ENCODE measurements at regions not wholly inside any gene's neighbourhood (a gene's known extent, or its start where the extent isn't known, plus 50 kb on each side); places are given as distances from the start of the nearest gene placed in this dataset.

DNA sequence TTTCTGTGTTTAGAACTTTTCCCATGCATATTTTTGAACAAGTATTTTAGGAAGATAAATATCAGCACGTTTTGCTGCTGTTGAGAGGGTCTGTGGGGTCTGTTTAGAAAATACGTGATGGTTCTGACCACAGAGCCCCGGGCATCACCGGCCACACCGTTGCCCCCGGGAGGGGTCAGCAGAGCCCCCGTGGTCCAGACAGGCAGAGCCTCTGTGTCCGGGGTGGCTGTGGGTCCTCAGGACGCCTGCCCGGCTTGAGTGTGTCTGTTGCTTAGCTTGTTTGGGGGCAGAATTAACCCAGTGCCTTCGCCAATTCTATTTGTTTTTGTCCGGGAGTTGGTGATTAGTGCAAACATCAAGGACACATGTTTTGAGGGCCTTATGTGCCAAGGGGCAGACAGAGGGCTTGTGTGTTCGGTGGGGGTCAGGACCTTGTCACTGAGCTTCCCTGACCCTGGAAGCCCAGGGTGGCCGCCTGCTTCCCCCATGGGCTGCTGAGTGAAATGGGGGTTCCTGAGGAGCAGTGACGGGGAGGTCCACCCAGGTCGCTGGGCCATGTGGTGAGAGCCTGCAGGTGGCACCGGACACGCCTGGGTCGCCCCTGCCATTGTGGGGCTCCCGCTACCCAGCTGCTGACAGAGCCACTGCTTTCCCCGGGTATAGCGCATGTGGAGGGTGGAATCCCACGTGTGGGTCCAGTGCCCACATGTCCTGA is 122.2 kb downstream of the SIK1 start:
- DNase-seq (ENCODE audit: low read depth): no peak

GRCh38 chr21:43304206-43304605 is 122.7 kb downstream of the SIK1 start:
- no peak for DNase-seq (ENCODE audit: low read depth)

GRCh38 chr21:43303275-43304178 is 123.4 kb downstream of the SIK1 start:
- no peak for DNase-seq (ENCODE audit: low read depth)

DNA sequence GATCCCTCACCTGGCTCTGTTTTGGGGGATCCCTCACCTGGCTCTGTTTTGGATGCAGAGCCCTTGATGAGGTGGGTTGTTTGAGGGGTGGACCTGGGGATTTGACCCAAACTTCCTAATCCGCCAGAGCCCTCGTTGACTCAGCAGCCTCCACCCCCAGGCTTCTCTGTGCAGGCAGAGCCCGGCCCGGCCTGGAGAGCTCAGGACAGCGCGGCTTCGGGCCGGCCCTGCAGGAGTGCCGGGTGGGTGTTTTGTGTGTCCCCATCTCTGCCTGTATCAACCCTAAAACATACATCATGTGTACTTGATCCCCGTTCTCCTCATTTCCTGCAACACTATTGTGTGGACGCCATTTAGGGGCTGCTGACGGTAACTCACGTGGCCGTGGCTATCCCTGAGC is 124.2 kb downstream of the SIK1 start:
- DNase-seq (ENCODE audit: low read depth): no peak

- DNase-seq (ENCODE audit: low read depth): no peak
These were observed 124.8 kb downstream of the SIK1 start for GRCh38 chr21:43302062-43302700.

GRCh38 chr21:43301409-43302061 is 125.4 kb downstream of the SIK1 start:
- DNase-seq (ENCODE audit: low read depth): no peak

DNA sequence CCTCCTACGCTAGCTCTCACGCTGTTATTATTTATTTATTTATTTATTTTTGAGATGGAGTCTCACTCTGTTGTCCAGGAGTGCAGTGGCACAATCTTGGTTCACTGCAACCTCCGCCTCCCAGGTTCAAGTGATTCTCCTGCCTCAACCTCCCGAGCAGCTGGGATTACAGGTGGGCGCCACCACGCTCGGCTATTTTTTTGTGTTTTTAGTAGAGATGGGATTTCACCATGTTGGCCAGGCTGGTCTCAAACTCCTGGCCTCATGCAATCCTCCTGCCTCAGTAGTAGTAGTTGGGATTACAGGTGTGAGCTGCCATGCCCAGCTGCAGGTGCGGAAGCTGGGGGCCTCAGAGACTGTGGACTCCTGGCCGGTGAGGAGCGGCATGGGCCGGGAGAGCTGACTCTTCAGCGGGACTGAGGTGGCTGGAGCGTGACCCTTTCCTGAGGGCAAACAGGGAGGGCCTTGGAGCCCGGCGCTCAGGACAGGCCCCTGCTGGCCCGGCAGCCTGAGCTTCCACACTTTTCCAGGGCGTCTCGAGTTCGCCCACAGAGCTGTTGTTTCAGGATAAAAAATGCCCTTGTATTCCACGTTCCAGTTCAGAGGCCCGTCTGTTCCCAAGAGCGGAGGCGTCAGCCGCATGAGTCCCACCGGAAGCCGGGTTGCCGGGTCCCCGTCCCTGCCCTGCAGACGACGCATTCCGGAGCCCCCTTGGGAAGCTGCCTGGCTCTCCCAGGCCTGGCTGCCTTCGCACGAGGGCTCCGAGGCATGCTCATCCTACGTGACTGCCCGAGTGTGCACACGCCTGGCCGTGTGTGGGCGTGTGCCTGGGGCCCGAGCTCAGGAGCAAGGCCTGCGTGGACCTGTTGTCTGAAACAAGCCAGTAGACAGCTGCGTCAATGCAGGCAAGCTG is 126.2 kb downstream of the SIK1 start:
- no peak for DNase-seq (ENCODE audit: low read depth)

DNA sequence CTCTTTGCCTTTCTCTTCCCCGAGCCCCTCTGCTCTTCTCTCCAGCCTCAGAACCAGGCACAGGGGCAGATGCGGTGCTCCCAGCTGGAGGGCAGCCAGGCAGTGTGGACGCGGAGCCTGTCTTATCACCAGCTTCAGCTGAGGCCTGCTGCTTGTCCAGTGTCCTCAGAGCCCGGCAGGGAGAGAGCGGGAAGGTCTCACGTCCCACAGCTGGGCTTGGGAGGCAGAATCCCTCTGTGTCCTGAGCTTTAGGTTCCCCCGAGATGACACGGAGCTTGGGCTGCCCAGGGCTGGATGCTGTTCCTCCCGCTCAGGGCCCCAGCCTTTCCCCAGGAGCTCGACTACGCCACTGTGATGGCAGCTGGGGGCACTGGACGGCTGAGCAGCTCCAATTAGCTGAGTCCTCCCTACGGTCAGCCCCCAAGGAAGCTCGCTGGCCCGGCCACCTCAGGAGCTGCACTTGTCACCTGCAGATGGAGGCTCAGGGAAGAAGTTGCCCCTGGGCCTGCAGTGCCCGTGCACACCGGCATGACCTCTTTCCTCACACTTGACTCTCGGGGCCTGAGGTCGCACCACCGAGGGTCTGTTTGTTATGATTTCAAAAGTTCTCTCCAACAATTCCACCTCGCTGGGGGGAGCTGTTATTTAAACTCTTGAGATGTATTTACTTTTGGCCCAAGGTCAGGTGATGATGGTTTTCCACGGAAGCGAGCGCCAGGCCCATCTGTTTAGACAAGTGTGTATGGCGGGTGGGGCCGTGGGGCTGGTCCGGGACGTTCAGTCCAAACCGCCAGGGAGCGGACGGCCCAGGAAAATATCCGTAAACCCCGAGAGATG is 127.3 kb downstream of the SIK1 start:
- no peak for DNase-seq (ENCODE audit: low read depth)

GRCh38 chr21:43298546-43299440 is 128.1 kb downstream of the SIK1 start:
- DNase-seq (ENCODE audit: low read depth): no peak

DNA sequence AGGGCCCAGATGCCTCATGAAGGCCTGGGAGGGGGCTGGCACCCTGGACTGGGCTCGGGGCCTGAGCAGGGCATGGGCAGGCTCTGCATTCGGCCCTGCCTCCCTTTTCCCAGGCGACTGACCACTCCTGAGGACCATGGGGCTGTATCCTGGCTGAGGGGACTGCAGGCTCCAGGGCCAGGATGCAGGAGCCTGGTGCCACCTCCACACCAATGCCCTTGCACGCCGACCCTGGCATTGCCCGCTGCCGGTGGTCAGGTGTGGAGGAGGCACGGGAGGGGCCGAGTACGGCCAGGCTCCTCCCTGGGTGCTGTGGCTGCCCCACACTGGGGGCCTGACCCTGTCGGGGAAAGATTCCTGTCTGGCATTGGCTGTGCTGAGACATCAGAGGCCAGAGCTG is 128.9 kb downstream of the SIK1 start:
- no peak for DNase-seq (ENCODE audit: low read depth)

DNA sequence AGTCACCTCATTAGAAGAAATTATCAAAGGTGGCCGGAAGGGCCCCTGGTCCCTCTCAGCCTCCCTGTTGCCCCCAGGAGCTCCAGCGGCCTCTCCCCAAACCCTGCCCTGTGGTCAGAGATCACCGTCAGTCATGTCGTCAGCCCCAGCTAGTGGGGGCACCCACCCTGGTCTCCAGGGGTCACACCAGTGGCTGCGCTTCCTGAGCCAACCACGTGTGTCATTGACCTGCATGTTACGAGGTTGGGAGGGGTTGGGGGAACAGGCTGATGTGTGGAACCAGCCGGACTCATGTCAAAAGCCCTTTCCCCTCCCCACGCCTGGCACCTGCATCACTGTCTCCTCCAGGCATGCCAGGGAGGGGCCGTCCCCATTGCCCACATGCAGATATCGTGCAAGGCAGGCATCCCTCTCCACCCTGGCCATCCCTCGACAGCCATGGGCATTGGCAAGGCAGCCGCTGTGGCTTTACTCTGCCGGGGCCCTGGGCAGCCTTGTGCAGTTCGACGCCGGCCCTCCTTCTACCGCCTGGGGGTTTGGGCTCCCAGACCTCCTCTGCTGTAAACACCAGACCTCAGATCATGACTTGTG is 128.7 kb downstream of the CRYAA start:
- DNase-seq (ENCODE audit: low read depth): no peak

DNA sequence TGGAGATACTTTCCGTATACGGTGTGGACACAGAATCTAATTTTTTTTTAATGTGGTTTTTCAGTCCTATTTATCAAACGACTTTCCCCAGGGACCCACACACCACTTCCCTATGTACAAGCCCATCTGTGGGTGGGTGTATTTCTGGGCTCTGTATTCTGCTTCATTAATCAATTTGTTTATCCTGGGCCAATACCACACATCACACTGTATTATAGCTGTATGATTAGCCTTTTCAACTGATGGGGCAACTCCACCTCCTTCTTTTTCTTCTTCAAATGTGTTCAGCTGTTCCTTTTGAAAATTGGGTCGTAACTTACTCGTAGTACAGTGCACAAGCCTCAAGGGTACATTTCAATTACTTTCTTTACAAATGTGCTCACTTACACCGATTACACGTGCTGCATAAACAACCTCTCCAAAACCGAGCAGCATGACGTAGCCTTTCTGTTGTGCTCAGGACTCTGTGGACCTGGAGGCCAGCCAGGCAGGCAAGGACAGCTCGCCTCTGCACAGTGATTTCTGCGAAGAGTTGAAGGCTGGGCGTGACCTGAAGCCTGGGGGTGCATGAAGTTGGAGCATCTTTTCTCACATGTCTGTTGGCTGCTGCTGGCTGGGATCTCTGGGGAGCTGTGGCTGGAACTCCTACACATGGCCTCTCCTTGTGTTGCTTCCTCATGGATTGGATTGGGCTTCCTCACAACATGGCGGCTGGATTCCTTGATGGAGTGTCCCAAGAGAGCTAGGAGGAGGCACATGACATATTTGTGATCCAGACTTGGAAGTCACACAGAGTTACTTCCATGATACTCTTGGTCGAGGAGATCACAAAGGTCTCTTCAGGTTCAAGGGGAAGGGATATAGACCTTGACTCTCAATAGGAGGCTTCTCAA is 126.5 kb downstream of the CRYAA start:
- no peak for DNase-seq (ENCODE audit: low read depth)

DNA sequence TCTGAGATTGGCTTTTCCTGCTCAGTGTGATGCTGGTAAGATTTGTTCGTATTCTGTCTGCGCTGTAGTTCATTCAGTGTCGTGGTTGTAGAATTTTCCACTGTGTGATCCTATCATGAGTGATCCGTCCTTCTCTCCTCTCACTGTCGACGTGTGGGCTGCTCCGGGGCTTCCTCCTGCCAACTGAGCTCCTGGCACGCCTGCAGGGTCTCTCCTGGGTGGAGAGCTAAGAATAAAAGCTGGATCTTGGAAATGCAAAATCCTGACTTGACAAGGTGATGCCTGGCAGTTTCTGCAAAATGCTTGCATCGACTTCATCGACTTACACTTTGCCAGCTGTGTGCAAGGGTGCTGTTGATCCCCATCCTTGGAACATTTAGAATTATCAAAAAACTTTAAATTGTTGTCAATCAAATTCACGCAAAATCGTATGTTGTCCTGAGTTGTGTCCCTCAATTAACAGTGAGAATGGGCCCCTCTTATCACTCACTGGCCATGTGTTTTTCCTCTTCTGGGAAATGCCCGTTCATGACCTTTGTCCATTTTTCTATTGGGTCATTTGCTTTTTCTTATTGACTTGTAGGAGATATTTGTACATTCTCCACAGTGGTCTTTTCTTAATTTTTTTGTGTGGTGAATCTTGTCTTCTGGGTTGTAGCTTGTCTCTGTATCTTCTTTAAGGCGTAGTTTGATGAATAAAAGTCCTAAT is 125.5 kb downstream of the CRYAA start:
- DNase-seq (ENCODE audit: low read depth): no peak

DNA sequence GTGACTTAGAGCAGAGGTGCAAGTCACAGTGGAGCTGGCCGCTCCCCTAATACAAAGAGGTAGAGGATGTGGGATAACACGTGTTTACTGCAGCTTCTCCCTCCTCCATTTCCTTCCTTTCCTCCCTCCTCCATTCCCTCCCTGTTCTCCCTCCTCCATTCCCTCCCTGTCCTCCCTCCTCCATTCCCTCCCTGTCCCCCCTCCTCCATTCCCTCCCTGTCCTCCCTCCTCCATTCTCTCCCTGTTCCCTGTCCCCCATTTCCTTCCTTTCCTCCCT is 124.0 kb downstream of the CRYAA start:
- no peak for DNase-seq (ENCODE audit: low read depth)

DNA sequence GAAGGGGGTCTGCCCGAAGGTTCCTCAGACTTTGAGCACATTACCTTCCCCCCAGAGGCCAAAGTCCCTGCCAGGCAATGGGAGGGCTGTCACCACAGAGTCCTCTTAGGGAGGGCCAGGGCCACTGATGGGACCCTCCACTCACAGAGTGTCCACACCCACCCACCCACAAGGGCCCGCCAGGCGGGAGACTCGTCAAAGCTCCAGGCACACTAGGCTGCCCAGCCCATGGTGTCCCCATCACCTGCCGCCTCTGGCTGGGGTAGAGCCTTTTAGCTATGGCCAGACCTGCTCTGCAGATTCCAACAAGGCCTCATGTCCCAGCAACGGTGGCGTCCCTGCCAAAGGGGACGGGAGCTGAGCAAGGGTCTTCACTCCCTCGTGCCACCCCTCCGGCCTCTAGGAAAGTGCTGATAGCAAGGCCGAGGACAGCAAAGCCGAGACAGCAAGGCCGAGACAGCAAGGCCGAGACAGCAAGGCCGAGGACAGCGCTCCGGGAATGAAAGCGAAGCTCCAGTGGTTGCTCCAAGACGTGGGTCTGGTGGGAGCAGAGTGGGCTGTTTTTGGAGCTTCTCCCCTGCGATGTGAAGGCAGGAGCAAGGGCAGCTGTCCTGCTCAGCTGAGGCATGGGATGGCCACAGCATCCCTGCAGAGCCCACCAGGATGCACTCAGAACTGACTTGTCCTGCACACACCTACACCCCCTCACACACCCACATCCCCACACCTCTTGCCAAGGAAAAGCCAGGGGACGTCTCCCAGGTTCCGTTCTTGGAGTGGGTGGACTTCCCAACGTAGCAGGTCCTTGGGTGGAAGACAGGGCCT is 123.4 kb downstream of the CRYAA start:
- DNase-seq (ENCODE audit: low read depth): no peak

DNA sequence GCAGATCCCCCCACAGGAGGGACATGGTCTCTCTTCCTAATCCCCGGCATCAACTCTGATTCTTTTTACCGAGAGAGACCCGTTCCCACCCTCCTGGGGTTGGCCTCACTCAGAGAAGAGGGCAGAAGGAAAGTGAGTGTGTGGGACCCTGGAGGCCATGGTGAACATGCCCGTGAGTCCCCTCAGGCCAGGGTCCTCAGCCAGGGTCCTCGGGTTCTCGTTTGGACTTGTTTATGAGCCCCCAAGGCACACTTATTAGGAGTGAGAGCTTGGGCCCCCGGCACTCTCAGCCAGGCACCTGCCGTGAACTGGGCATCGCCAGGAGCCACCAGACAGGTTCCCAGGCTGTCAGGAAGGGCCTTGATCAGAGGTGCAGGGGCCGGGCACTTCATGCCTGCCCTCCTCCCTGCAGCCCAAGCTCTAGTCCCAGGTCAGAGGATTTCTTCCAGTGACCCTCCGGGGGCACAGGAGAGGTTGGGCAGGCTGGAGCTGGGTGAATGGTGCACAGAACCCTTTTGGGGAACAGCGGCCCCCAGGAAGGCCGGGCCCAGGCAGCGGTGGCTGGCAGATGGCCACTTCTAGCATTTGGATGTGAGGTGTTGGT is 122.6 kb downstream of the CRYAA start:
- DNase-seq (ENCODE audit: low read depth): no peak
